Mesodermal cell (in vitro differentiated cells): ENCODE measurements at regions not wholly inside any gene's neighbourhood (a gene's known extent, or its start where the extent isn't known, plus 50 kb on each side); places are given as distances from the start of the nearest gene placed in this dataset.
A peak's percentile ranks its signal among the peaks of the same experiment; 100 is the strongest.

Experiments
- H3K27ac ChIP-seq: 2 replicates; pipeline ENCODE4 v1.7.0; 2013; ENCODE audit warnings: mild to moderate bottlenecking, low read depth, low read length, moderate library complexity; ENCODE audit not compliant: severe bottlenecking
- H3K36me3 ChIP-seq: 2 replicates; pipeline ENCODE4 v1.7.1; 2013; ENCODE audit warnings: mild to moderate bottlenecking, low read length, moderate library complexity; ENCODE audit not compliant: control insufficient read depth, insufficient read depth
- H3K4me1 ChIP-seq: one replicate; pipeline ENCODE4 v1.7.1; 2013; ENCODE audit warnings: mild to moderate bottlenecking, low read length; ENCODE audit not compliant: insufficient read depth, control insufficient read depth, poor library complexity, severe bottlenecking
- H3K4me3 ChIP-seq: 2 replicates; pipeline ENCODE4 v1.7.0; 2013; ENCODE audit warnings: low read length, control low read depth, mild to moderate bottlenecking; ENCODE audit not compliant: insufficient read depth, poor library complexity, severe bottlenecking; ENCODE audit errors: extremely low read depth
- H3K9me3 ChIP-seq: 2 replicates; pipeline ENCODE4 v1.7.1; 2013; ENCODE audit warnings: mild to moderate bottlenecking, low read length, moderate library complexity; ENCODE audit not compliant: control insufficient read depth
- WGBS, 2 experiments: methylation state at CpG; one replicate each; pipeline ENCODE4 v1.1.5; 2013; ENCODE audit warnings: missing lambda C conversion rate in 2 of 2; ENCODE audit not compliant: insufficient coverage in 2 of 2; 5-methylcytosine and 5-hydroxymethylcytosine counted together

- peak overlapping the region; percentile 78 for H3K27ac ChIP-seq
- H3K4me1 ChIP-seq = peaks cover 23% of the 10 kb centered on the region
- no peak overlapping the region for H3K4me3 ChIP-seq
- H3K36me3 ChIP-seq = no peaks in the 10 kb centered on the region
- WGBS, 2 experiments = 83 to 86% methylated on average over 1 of the region's 1 CpG
- no peaks in the 10 kb centered on the region for H3K9me3 ChIP-seq
Observed at GRCh38 chr12:58413794-58414193, 472.4 kb downstream of the ATP23 start.

GRCh38 chr12:58414398-58414871 is 473.1 kb downstream of the ATP23 start:
- Histone ChIP-seq H3K27ac (peak overlapping the region; percentile 78), H3K9me3 (no peaks in the 10 kb centered on the region), H3K36me3 (no peaks in the 10 kb centered on the region), H3K4me3 (no peak overlapping the region), H3K4me1 (peaks cover 23% of the 10 kb centered on the region)
- WGBS, 2 experiments = 20 to 58% methylated on average over 1 to 2 of the region's 2 CpGs

GRCh38 chr12:58415716-58416115 is 474.3 kb downstream of the ATP23 start:
- no peak overlapping the region for H3K4me3 ChIP-seq
- no peaks in the 10 kb centered on the region for H3K9me3 ChIP-seq
- no peaks in the 10 kb centered on the region for H3K36me3 ChIP-seq
- peaks cover 23% of the 10 kb centered on the region for H3K4me1 ChIP-seq
- peak overlapping the region; percentile 68 for H3K27ac ChIP-seq

GRCh38 chr12:58416236-58416635 is 474.9 kb downstream of the ATP23 start:
- Histone ChIP-seq H3K4me3 (no peak overlapping the region), H3K4me1 (peaks cover 23% of the 10 kb centered on the region), H3K27ac (peak overlapping the region; percentile 68), H3K36me3 (no peaks in the 10 kb centered on the region), H3K9me3 (no peaks in the 10 kb centered on the region)
- 70 to 84% methylated on average over 2 of the region's 2 CpGs for WGBS, 2 experiments

GRCh38 chr12:58419196-58419760 is 477.9 kb downstream of the ATP23 start:
- Histone ChIP-seq H3K36me3 (no peaks in the 10 kb centered on the region), H3K9me3 (peaks cover 4% of the 10 kb centered on the region), H3K4me3 (no peak overlapping the region), H3K4me1 (peaks cover 15% of the 10 kb centered on the region), H3K27ac (no peak overlapping the region)
- 93 to 99% methylated on average over 8 to 13 of the region's 13 CpGs for WGBS, 2 experiments

- H3K4me3 ChIP-seq = no peak overlapping the region
- H3K27ac ChIP-seq = no peak overlapping the region
- H3K4me1 ChIP-seq = peaks cover 13% of the 10 kb centered on the region
- no CpG with 5 or more reads among the region's 1 CpG for WGBS, 2 experiments
- H3K36me3 ChIP-seq = no peaks in the 10 kb centered on the region
- peaks cover 4% of the 10 kb centered on the region for H3K9me3 ChIP-seq
Observed at GRCh38 chr12:58419905-58420304, 478.5 kb downstream of the ATP23 start.

- Histone ChIP-seq H3K4me1 (peaks cover 15% of the 10 kb centered on the region), H3K27ac (no peak overlapping the region)
Observed at GRCh38 chr12:58420503-58420902, 479.1 kb downstream of the ATP23 start.

GRCh38 chr12:58421990-58422389 is 480.6 kb downstream of the ATP23 start:
- Histone ChIP-seq H3K4me3 (no peak overlapping the region), H3K36me3 (no peaks in the 10 kb centered on the region), H3K9me3 (peaks cover 11% of the 10 kb centered on the region), H3K4me1 (peaks cover 23% of the 10 kb centered on the region), H3K27ac (no peak overlapping the region)
- 83 to 100% methylated on average over 2 to 3 of the region's 3 CpGs for WGBS, 2 experiments

More at GRCh38 chr12:58420503-58420902, 479.1 kb downstream of the ATP23 start:
- Histone ChIP-seq H3K36me3 (no peaks in the 10 kb centered on the region), H3K4me3 (no peak overlapping the region), H3K9me3 (peaks cover 4% of the 10 kb centered on the region)
- 100% methylated on average over 1 of the region's 4 CpGs; no CpG with 5 or more reads in 1 of the 2 experiments for WGBS, 2 experiments

- 80 to 100% methylated on average over 1 of the region's 1 CpG for WGBS, 2 experiments
- peaks cover 22% of the 10 kb centered on the region for H3K9me3 ChIP-seq
- peak overlapping the region; percentile 99 for H3K27ac ChIP-seq
- peak overlapping the region; percentile 12 for H3K4me3 ChIP-seq
- H3K4me1 ChIP-seq = peaks cover 23% of the 10 kb centered on the region
- no peaks in the 10 kb centered on the region for H3K36me3 ChIP-seq
Observed at GRCh38 chr12:58424735-58425392, 483.5 kb downstream of the ATP23 start.

GRCh38 chr12:58425481-58426392 is 484.4 kb downstream of the ATP23 start:
- Histone ChIP-seq H3K4me1 (peaks cover 23% of the 10 kb centered on the region), H3K4me3 (peak overlapping the region; percentile 12), H3K36me3 (no peaks in the 10 kb centered on the region), H3K9me3 (peaks cover 22% of the 10 kb centered on the region), H3K27ac (peak overlapping the region; percentile 99)
- WGBS, 2 experiments = 28 to 37% methylated on average over 3 to 4 of the region's 6 CpGs
